Smooth muscle cell (in vitro differentiated cells): ENCODE measurements at regions not wholly inside any gene's neighbourhood (a gene's known extent, or its start where the extent isn't known, plus 50 kb on each side); places are given as distances from the start of the nearest gene placed in this dataset.

Source experiments
- DNase-seq: peaks from one replicate; lab custom pipeline; 2025; ENCODE audit not compliant: unreplicated experiment; lab: John Stamatoyannopoulos, UW
- H2AFZ ChIP-seq: fragments of 200-600 bp; sonication (generic); 2 replicates; pipeline ENCODE4 v1.6.0; 2016; ENCODE audit warnings: antibody characterized with exemption, low read depth, mild to moderate bottlenecking
- H3F3A ChIP-seq: fragments of 200-600 bp; sonication (generic); 2 replicates; pipeline ENCODE4 v1.6.0; 2017; ENCODE audit warnings: antibody characterized with exemption, low read depth
- H3K27ac ChIP-seq: fragments of 200-600 bp; sonication (generic); 2 replicates; pipeline ENCODE4 v1.5.1; 2016; ENCODE audit warnings: low read depth, mild to moderate bottlenecking
- H3K27me3 ChIP-seq: fragments of 200-600 bp; sonication (generic); 2 replicates; pipeline ENCODE4 v1.6.1; 2016; ENCODE audit warnings: low read depth, mild to moderate bottlenecking
- H3K36me3 ChIP-seq: fragments of 200-600 bp; sonication (generic); 2 replicates; pipeline ENCODE4 v1.5.1; 2016; ENCODE audit warnings: low read depth
- H3K4me1 ChIP-seq: fragments of 200-600 bp; sonication (generic); 2 replicates; pipeline ENCODE4 v1.5.1; 2016; ENCODE audit warnings: low read depth
- H3K4me2 ChIP-seq: fragments of 200-600 bp; sonication (generic); 2 replicates; pipeline ENCODE4 v1.6.0; 2016; ENCODE audit warnings: mild to moderate bottlenecking
- H3K4me3 ChIP-seq: fragments of 200-600 bp; sonication (generic); 2 replicates; pipeline ENCODE4 v1.5.1; 2016; ENCODE audit warnings: mild to moderate bottlenecking
- H3K79me2 ChIP-seq: fragments of 200-600 bp; sonication (generic); 2 replicates; pipeline ENCODE4 v1.6.0; 2016; ENCODE audit warnings: low read depth, mild to moderate bottlenecking
- H3K9ac ChIP-seq: fragments of 200-600 bp; sonication (generic); 2 replicates; pipeline ENCODE4 v1.6.0; 2016; ENCODE audit warnings: low read depth
- H3K9me3 ChIP-seq: fragments of 200-600 bp; sonication (generic); replicated peaks from 2 replicates; pipeline ENCODE4 v1.5.1; 2016; ENCODE audit warnings: low read depth
- H4K20me1 ChIP-seq: fragments of 200-600 bp; sonication (generic); 2 replicates; pipeline ENCODE4 v1.6.0; 2016; ENCODE audit warnings: low read depth
- CTCF ChIP-seq: fragments of 200-600 bp; sonication (generic); IDR thresholded peaks from 2 replicates; pipeline ENCODE4 v1.5.1; 2017; ENCODE audit warnings: borderline replicate concordance, mild to moderate bottlenecking, antibody characterized with exemption; ENCODE audit not compliant: insufficient read depth, poor library complexity, severe bottlenecking
- WGBS: methylation state at CpG from one replicate; pipeline ENCODE4 v1.1.7; 2016; ENCODE audit warnings: low lambda C conversion rate; 5-methylcytosine and 5-hydroxymethylcytosine counted together

- Histone ChIP-seq H3K4me1 (no peaks in the 10 kb centered on the region), H3K9ac (no peak overlapping the region), H3K36me3 (no peaks in the 10 kb centered on the region), H3K4me2 (no peak overlapping the region), H4K20me1 (no peaks in the 10 kb centered on the region), H2AFZ (no peak overlapping the region), H3K79me2 (no peaks in the 10 kb centered on the region), H3K27ac (no peak overlapping the region), H3K4me3 (no peak overlapping the region), H3K27me3 (no peaks in the 10 kb centered on the region), H3F3A (no peaks in the 10 kb centered on the region), H3K9me3 (no peaks in the 10 kb centered on the region)
- 76% methylated on average over 1 of the region's 1 CpG for WGBS
- no peak for DNase-seq
- TF ChIP-seq CTCF, result no peak
Observed at GRCh38 chr4:33930497-33930896, 2313.8 kb downstream of the ARAP2 start.

GRCh38 chr4:33931026-33931425, 2313.3 kb downstream of the ARAP2 start:
- Histone ChIP-seq H2AFZ (no peak overlapping the region), H3K79me2 (no peaks in the 10 kb centered on the region), H3K27ac (no peak overlapping the region), H3K4me1 (no peaks in the 10 kb centered on the region), H3K4me2 (no peak overlapping the region), H3K36me3 (no peaks in the 10 kb centered on the region), H3K27me3 (no peaks in the 10 kb centered on the region), H3K9ac (no peak overlapping the region), H4K20me1 (no peaks in the 10 kb centered on the region), H3K9me3 (no peaks in the 10 kb centered on the region), H3K4me3 (no peak overlapping the region), H3F3A (no peaks in the 10 kb centered on the region)
- no peak for DNase-seq
- no peak for TF ChIP-seq CTCF
- 86% methylated on average over 2 of the region's 2 CpGs for WGBS

GRCh38 chr4:33940281-33940680, 2304.0 kb downstream of the ARAP2 start:
- H3K4me1 ChIP-seq, result no peaks in the 10 kb centered on the region
- H3K9me3 ChIP-seq, result no peaks in the 10 kb centered on the region
- H3K79me2 ChIP-seq, result no peaks in the 10 kb centered on the region
- no peak overlapping the region for H3K4me2 ChIP-seq
- H3K36me3 ChIP-seq, result no peaks in the 10 kb centered on the region
- no peak overlapping the region for H2AFZ ChIP-seq
- no peak overlapping the region for H3K4me3 ChIP-seq
- no peaks in the 10 kb centered on the region for H4K20me1 ChIP-seq
- no peak overlapping the region for H3K27ac ChIP-seq
- no peak for TF ChIP-seq CTCF
- no peak overlapping the region for H3K9ac ChIP-seq
- no peak for DNase-seq
- H3F3A ChIP-seq, result no peaks in the 10 kb centered on the region
- no peaks in the 10 kb centered on the region for H3K27me3 ChIP-seq

- Histone ChIP-seq H3K9me3 (no peaks in the 10 kb centered on the region), H3K27ac (no peak overlapping the region), H3K9ac (no peak overlapping the region), H4K20me1 (no peaks in the 10 kb centered on the region), H3K4me2 (no peak overlapping the region), H3K4me1 (no peaks in the 10 kb centered on the region), H2AFZ (no peak overlapping the region), H3K79me2 (no peaks in the 10 kb centered on the region), H3K27me3 (no peaks in the 10 kb centered on the region), H3K36me3 (no peaks in the 10 kb centered on the region), H3F3A (no peaks in the 10 kb centered on the region), H3K4me3 (no peak overlapping the region)
- no peak for DNase-seq
- 91% methylated on average over 1 of the region's 1 CpG for WGBS
- no peak for TF ChIP-seq CTCF
Observed at GRCh38 chr4:33941854-33942253, 2302.5 kb downstream of the ARAP2 start.
